Middle frontal gyrus (tissue), 1 donor: ENCODE measurements at regions not wholly inside any gene's neighbourhood (a gene's known extent, or its start where the extent isn't known, plus 50 kb on each side); places are given as distances from the start of the nearest gene placed in this dataset.

Experiments
- DNase-seq: peaks from one replicate; pipeline ENCODE4 v3.0.0-alpha.2; 2015; ENCODE audit warnings: low spot score; ENCODE audit errors: extremely low spot score

GRCh38 chr11:119782006-119782738 lies 53.2 kb upstream of the NECTIN1 start:
- no peak for DNase-seq

GRCh38 chr11:119780222-119780953 lies 51.4 kb upstream of the NECTIN1 start:
- no peak for DNase-seq

GRCh38 chr11:119779195-119780071 lies 50.4 kb upstream of the NECTIN1 start:
- DNase-seq: no peak
